HG03521 (cell line): ENCODE measurements at regions not wholly inside any gene's neighbourhood (a gene's known extent, or its start where the extent isn't known, plus 50 kb on each side); places are given as distances from the start of the nearest gene placed in this dataset.
A peak's percentile ranks its signal among the peaks of the same experiment; 100 is the strongest.

Experiments
- ATAC-seq: cut with Tn5 transposase; IDR thresholded peaks from one replicate; pipeline ENCODE4 v1.9.1; 2021; ENCODE audit warnings: mild to moderate bottlenecking, moderate library complexity; ENCODE audit not compliant: unreplicated experiment

GRCh38 chr5:56446728-56447127, 213.6 kb upstream of the ANKRD55 start:
- no peak for ATAC-seq

DNA sequence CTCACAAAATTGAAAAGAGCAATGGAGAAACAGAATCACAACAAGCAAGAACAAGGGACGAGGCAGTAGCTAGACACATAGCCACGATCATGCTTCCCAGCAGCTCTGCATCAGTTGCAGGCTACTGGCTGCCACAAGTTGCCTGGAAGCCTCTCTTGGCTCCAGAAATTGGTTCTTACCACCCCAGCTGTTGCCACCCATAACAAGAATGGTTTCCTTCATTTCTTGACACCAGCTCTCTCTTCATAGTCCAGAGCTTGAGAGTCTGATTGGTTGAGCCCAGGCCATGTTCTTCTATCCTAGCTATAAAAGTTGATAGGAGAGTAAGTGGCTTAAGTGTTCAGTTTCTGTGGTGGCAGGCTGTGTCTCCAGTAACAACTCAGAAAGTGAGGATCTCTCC, 210.7 kb upstream of the ANKRD55 start:
- ATAC-seq: no peak

GRCh38 chr5:56440871-56441740, 208.0 kb upstream of the ANKRD55 start:
- ATAC-seq: no peak

- ATAC-seq: no peak
Measured at GRCh38 chr5:56434986-56435385, 201.9 kb upstream of the ANKRD55 start.

- ATAC-seq: no peak
Measured at GRCh38 chr5:56433039-56433617, 200.0 kb upstream of the ANKRD55 start.

- ATAC-seq: no peak
Measured at GRCh38 chr5:56432321-56432720, 199.2 kb upstream of the ANKRD55 start.

DNA sequence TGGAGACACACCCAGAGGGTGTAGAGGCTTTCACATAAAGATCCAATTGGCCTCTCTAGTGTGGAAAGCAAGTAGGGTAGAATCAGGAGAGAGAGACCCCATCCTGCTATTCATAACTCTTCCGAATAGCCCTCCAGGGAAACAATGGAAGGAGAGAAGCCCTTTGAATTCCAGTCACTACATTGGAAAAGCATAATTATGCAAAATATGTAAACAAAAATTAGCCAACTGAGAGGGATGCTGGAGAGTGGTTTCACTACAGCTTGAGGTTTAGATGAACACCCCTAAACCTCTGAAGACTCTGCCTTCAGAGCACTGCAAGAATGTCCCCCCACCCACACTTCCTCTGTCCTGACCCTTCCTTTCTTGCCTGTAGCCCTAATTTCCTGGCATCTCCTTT, 197.3 kb upstream of the ANKRD55 start:
- no peak for ATAC-seq

DNA sequence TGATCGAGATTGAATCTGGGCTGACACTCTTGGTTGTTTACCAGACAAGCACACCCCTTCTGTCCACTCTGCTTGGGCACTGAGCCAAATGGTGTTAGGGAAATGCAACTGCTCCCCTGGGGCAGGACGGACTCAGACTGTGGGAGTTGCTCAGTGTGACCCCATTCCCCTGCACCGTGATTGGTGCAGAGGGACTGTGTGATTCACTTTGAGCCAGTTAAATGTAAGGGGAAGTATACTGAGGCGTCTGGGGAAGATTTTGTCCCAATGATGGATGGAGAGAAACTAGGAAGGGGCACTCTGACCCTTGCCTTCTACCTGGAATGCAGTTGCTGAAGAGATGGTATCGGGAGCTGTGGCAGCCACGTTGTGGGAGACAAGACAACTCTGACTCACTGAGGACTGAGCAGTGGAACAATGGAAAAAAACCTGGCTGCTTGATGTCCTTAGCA, 196.0 kb upstream of the ANKRD55 start:
- no peak for ATAC-seq

GRCh38 chr5:56426693-56427092, 193.6 kb upstream of the ANKRD55 start:
- no peak for ATAC-seq

- no peak for ATAC-seq
Measured at GRCh38 chr5:56422076-56422762, 189.1 kb upstream of the ANKRD55 start.

DNA sequence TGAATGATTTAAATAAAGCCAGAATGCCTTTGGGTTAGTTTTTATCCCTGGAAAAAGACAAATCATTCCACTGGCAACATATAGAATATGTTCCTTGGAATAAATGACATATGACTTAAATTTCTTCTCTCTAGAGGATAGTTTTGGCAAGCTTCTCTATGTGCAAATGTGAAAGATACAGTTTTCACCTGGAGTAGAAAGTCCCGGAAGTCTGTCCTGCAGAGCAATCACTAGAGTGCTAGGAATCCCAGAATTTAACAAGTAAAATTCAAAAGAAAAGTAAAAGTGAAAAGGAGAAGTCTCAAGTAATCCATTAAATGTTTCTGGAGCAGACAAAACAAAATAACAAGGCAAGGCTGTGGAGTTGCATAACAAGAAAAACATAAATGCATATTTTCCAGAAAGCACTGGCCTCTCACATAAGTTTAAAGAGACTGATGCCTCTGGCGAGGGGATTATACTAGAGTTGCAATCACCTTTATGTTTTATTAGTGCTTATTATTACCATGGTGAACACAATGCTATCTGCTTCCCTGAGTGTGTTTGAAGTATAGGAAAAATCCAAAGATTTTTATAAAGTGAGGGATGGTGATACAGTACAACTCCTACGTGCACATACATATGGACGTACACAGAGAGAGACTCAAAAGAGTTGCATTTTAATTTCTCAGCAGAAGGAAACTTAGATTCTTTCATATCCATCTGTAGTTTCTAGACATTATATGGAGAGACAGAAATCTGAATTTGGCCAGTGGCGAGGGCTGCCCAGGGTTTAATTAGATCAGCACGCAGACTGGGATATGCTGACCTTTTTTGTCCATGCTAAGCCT, 188.3 kb upstream of the ANKRD55 start:
- no peak for ATAC-seq

- no peak for ATAC-seq
Measured at GRCh38 chr5:56420323-56420722, 187.2 kb upstream of the ANKRD55 start.

GRCh38 chr5:56419667-56420066, 186.5 kb upstream of the ANKRD55 start:
- ATAC-seq: no peak

GRCh38 chr5:56415356-56415765, 182.2 kb upstream of the ANKRD55 start:
- peak; percentile 85 for ATAC-seq

- ATAC-seq: no peak
Measured at GRCh38 chr5:56414066-56414465, 180.9 kb upstream of the ANKRD55 start.

- no peak for ATAC-seq
Measured at GRCh38 chr5:56413546-56413945, 180.4 kb upstream of the ANKRD55 start.

DNA sequence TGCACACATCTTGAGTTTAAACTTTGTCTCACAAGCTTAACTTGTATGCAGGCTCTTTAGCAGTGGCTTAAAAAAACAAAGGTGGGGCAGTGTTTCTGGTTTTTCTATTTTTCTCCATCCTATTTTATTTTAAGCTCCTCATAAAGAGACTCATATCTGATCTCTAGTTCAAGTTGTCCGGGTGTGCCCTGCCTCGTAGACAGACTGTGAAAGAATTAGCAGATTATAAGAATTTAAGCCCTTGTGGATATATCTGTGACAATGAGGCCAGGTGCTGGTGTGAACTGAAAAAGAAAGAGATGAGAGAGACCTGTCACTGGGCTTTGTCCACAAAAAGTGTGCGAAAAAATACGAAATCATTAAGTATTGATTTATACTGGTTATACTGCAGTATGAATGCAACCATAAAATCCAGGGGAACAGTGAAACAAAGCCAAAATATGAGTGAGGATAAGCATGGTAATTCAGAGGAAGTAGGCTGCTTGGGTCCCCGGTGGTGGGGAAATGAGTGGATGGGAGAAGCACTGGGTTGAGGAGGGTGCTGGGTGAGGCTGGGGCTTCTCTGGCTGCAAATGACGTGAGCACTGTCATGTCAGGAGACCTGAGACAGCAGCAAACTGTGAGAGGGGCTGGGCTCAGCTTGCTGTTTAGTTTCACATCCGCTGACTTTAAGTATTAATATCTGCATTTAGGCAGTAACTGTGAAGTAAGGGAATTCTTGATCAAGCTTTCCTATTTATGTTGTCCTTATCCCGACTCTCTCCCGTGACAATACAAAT, 179.7 kb upstream of the ANKRD55 start:
- peak; percentile 89 for ATAC-seq

DNA sequence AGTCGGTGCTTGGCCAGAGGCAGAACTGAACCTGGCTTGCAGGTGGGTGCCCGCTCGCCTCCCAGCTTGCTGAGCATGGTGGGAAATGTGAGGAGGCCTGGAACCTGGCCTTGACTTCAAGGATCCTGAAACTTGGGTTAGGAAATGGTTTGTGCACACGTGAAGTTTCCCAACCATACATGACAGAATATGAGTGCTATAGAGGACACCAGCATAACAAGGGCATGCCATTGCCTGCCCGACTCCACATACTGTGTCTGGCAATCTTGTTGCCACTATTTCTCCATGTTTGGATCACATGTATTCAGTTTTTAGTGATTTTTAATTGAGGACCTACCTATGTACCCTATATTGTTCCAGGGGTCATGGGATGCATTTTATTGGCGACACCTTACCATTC, 177.6 kb upstream of the ANKRD55 start:
- no peak for ATAC-seq

DNA sequence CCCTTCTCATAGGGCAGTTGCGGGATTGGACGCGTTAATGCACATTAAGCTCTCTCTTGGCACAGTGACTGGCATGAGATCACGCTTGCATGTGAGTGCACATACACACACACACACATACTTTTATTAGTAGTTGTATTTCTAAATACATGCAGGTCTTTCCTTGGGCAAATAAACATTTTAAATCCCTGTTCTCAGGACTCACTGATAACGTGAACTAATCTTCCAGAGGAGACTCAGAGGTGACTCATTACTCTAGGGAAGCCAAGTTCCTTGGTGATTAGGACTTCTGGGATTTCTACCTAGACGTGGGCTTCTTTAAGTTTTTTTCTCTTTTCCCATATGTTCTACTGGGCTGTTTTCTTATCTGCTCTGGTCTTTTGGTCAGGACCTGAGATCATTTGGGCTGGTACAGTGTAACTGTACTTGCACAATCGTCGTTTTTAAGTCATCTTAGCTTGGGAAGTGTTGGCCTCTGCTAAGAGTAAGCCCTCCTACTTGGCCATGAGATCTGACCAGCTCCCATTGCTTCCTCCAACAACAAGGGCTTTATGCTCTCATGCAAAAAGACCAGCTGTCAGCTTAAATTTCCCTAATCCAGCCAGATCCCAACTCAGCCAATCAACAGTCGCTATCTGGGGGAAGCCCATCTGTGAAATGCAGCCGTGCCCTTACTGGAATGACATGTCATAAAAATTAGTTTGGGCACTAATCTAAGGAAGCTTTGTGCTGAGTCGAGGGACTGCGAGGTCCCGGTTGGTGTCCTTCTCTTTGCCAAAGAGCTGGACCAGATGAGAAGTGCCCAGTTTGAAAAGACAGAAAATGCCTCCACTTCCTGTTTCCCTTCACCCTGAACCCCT, 176.4 kb upstream of the ANKRD55 start:
- ATAC-seq: no peak
